ENCODE measurements at regions not wholly inside any gene's neighbourhood (a gene's known extent, or its start where the extent isn't known, plus 50 kb on each side); places are given as distances from the start of the nearest gene placed in this dataset.

DNA sequence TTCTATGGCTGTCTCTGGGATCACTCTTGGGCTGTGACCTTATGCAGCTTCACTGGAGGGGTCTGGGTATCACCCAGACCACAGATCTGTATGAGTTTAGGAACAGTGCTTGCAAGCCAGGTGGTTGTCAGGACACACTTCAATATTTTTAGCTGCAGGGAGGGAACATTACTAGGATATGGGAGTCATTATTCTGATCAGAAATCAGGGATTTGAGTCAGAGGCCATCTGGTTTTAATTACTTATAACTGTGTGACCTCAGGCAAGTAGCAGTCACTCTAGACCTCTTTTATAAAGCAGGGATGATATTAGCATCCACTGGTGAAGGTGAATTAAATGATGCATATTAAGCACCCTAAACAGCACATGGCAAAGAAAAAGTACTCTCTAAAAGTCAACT is 60.1 kb upstream of the NMUR2 start:
- in situ Hi-C loops (cut with HindIII; ENCODE audit: extremely low pct_ligation_motif_present, low pct_unique_long_range_greater_than_20kb), result no loop called here
- no peak for ATAC-seq
- ChIA-PET POLR2A (no interaction called here), CTCF (ENCODE audit: low intra/inter-chr PET ratio, low total read pairs) (no interaction called here)
- Histone ChIP-seq H3K4me2 (ENCODE audit: low read depth, low read length) (no peak overlapping the region), H3K27me3 (ENCODE audit: control insufficient read depth in 1 of 2, insufficient read depth in 2 of 2, low read length in 2 of 2) (no peaks in the 10 kb centered on the region), H4K20me1 (ENCODE audit: insufficient read depth, low read length) (no peaks in the 10 kb centered on the region), H3K4me1 (ENCODE audit: insufficient read depth, low read length) (no peaks in the 10 kb centered on the region), H3K79me2 (ENCODE audit: insufficient read depth, low read length) (no peaks in the 10 kb centered on the region), H2AFZ (ENCODE audit: low read length) (no peak overlapping the region), H3K9me3 (ENCODE audit: low read length) (no peaks in the 10 kb centered on the region), H3K36me3 (replicated peaks in 1 of 2; ENCODE audit: control insufficient read depth in 1 of 2, insufficient read depth in 2 of 2, low read length in 2 of 2) (no peaks in the 10 kb centered on the region), H3K9ac (ENCODE audit: insufficient read depth, low read depth, low read length) (no peak overlapping the region), H3K4me3 (replicated peaks in 1 of 3; ENCODE audit: insufficient read depth in 1 of 3, low read depth in 2 of 3, low read length in 3 of 3) (no peak overlapping the region), H3K27ac (ENCODE audit: extremely low read length, insufficient read depth, low read length) (no peak overlapping the region)
- no peak for FAIRE-seq
- BruUV-seq (replicated peaks), result no TSS peak
- intact Hi-C loops (cut with micrococcal nuclease; ENCODE audit: unreplicated experiment), result no loop called here
- no peak for DNase-seq (ENCODE audit: low spot score)
- TF ChIP-seq MAZ (IDR thresholded peaks at IDR 0.05; ENCODE audit: borderline replicate concordance, low read depth, low read length) (no peak), MAZ (CRISPR knock-in tag; IDR thresholded peaks at IDR 0.05; ENCODE audit: low read depth) (no peak)

- H3K4me2 ChIP-seq (ENCODE audit: low read depth, low read length), result no peak overlapping the region
- no peaks in the 10 kb centered on the region for H3K9me3 ChIP-seq (ENCODE audit: low read length)
- no peaks in the 10 kb centered on the region for H3K27me3 ChIP-seq (ENCODE audit: control insufficient read depth in 1 of 2, insufficient read depth in 2 of 2, low read length in 2 of 2)
- FAIRE-seq (no peak), DNase-seq (ENCODE audit: low spot score) (no peak), ATAC-seq (no peak)
- H3K9ac ChIP-seq (ENCODE audit: insufficient read depth, low read depth, low read length), result no peak overlapping the region
- no peaks in the 10 kb centered on the region for H3K79me2 ChIP-seq (ENCODE audit: insufficient read depth, low read length)
- intact Hi-C loops (cut with micrococcal nuclease; ENCODE audit: unreplicated experiment) (no loop called here), in situ Hi-C loops (cut with HindIII; ENCODE audit: extremely low pct_ligation_motif_present, low pct_unique_long_range_greater_than_20kb) (no loop called here)
- H3K4me1 ChIP-seq (ENCODE audit: insufficient read depth, low read length), result no peaks in the 10 kb centered on the region
- no peaks in the 10 kb centered on the region for H3K36me3 ChIP-seq (replicated peaks in 1 of 2; ENCODE audit: control insufficient read depth in 1 of 2, insufficient read depth in 2 of 2, low read length in 2 of 2)
- H3K27ac ChIP-seq (ENCODE audit: extremely low read length, insufficient read depth, low read length), result no peak overlapping the region
- no peak overlapping the region for H2AFZ ChIP-seq (ENCODE audit: low read length)
- H3K4me3 ChIP-seq (replicated peaks in 1 of 3; ENCODE audit: insufficient read depth in 1 of 3, low read depth in 2 of 3, low read length in 3 of 3), result no peak overlapping the region
- 4% methylated on average over 3 of the region's 3 CpGs for WGBS (ENCODE audit: low lambda C conversion rate)
- ChIA-PET CTCF (ENCODE audit: low intra/inter-chr PET ratio, low total read pairs) (no interaction called here), POLR2A (no interaction called here)
- no peaks in the 10 kb centered on the region for H4K20me1 ChIP-seq (ENCODE audit: insufficient read depth, low read length)
- no TSS peak for BruUV-seq (replicated peaks)
- no peak for TF ChIP-seq ISX (CRISPR knock-in tag; conservative IDR thresholded peaks at IDR 0.05)
- no peak for TF ChIP-seq ZNF800 (CRISPR knock-in tag; IDR thresholded peaks at IDR 0.05)
- no peak for TF ChIP-seq MAF1 (CRISPR knock-in tag; IDR thresholded peaks at IDR 0.05; ENCODE audit: borderline replicate concordance)
- TF ChIP-seq EZH2 (conservative IDR thresholded peaks at IDR 0.05; ENCODE audit: low read depth, low read length), result no peak
- no peak for TF ChIP-seq ZNF704 (CRISPR knock-in tag; IDR thresholded peaks at IDR 0.05; ENCODE audit: borderline replicate concordance)
- no peak for TF ChIP-seq SMAD1 (CRISPR knock-in tag; IDR thresholded peaks at IDR 0.05; ENCODE audit: borderline replicate concordance, low read depth)
- TF ChIP-seq, protein P1, sequence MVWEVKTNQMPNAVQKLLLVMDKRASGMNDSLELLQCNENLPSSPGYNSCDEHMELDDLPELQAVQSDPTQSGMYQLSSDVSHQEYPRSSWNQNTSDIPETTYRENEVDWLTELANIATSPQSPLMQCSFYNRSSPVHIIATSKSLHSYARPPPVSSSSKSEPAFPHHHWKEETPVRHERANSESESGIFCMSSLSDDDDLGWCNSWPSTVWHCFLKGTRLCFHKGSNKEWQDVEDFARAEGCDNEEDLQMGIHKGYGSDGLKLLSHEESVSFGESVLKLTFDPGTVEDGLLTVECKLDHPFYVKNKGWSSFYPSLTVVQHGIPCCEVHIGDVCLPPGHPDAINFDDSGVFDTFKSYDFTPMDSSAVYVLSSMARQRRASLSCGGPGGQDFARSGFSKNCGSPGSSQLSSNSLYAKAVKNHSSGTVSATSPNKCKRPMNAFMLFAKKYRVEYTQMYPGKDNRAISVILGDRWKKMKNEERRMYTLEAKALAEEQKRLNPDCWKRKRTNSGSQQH (CRISPR knock-in tag; IDR thresholded peaks at IDR 0.05; ENCODE audit: low read depth), result no peak
- TF ChIP-seq, protein P2, sequence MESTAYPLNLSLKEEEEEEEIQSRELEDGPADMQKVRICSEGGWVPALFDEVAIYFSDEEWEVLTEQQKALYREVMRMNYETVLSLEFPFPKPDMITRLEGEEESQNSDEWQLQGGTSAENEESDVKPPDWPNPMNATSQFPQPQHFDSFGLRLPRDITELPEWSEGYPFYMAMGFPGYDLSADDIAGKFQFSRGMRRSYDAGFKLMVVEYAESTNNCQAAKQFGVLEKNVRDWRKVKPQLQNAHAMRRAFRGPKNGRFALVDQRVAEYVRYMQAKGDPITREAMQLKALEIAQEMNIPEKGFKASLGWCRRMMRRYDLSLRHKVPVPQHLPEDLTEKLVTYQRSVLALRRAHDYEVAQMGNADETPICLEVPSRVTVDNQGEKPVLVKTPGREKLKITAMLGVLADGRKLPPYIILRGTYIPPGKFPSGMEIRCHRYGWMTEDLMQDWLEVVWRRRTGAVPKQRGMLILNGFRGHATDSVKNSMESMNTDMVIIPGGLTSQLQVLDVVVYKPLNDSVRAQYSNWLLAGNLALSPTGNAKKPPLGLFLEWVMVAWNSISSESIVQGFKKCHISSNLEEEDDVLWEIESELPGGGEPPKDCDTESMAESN (CRISPR knock-in tag; conservative IDR thresholded peaks at IDR 0.05), result no peak
- TF ChIP-seq RFXANK (CRISPR knock-in tag; IDR thresholded peaks at IDR 0.05), result no peak
- no peak for TF ChIP-seq NBN (conservative IDR thresholded peaks at IDR 0.05)
- TF ChIP-seq TSC22D2 (CRISPR knock-in tag; IDR thresholded peaks at IDR 0.05; ENCODE audit: borderline replicate concordance), result no peak
These were observed 61.1 kb upstream of the NMUR2 start for GRCh38 chr5:152466085-152466745.
